A549 (cell line): ENCODE measurements at regions not wholly inside any gene's neighbourhood (a gene's known extent, or its start where the extent isn't known, plus 50 kb on each side); places are given as distances from the start of the nearest gene placed in this dataset.

ENCODE experiments used
- CTCF ChIP-seq: fragments of >200 bp; sonication (Bioruptor Twin); formaldehyde crosslinking; IDR thresholded peaks from 3 replicates; pipeline ENCODE4 v1.5.1; 2016
- E2F6 ChIP-seq: IDR thresholded peaks from 2 replicates; pipeline ENCODE4 v1.6.1; 2012; ENCODE audit warnings: low read depth, borderline replicate concordance
- JUNB ChIP-seq: fragments of >200 bp; sonication (Bioruptor Twin); formaldehyde crosslinking; IDR thresholded peaks from 2 replicates; pipeline ENCODE4 v1.6.1; 2016
- PHF8 ChIP-seq: fragments of 200-600 bp; sonication (generic); IDR thresholded peaks from 2 replicates; pipeline ENCODE4 v1.6.1; 2016; ENCODE audit warnings: low read depth, mild to moderate bottlenecking, antibody characterized with exemption, moderate library complexity, borderline replicate concordance
- POLR2A ChIP-seq: IDR thresholded peaks from 2 replicates; pipeline ENCODE4 v1.6.1; 2012; ENCODE audit warnings: mild to moderate bottlenecking, low read length

- TF ChIP-seq CTCF (no peak), JUNB (no peak), E2F6 (no peak), PHF8 (no peak), POLR2A (no peak)
Measured at GRCh38 chr20:11230999-11231398, 557.2 kb upstream of the JAG1 start.
